Liver (tissue), 8 donors: ENCODE measurements at regions not wholly inside any gene's neighbourhood (a gene's known extent, or its start where the extent isn't known, plus 50 kb on each side); places are given as distances from the start of the nearest gene placed in this dataset.
"Not testable (repeated sequence)": the region's sequence is repeated elsewhere in the genome, so short reads cannot be mapped to it uniquely, and the experiment has no call there.

Experiments used
- DNase-seq: peaks from one replicate; pipeline ENCODE4 v3.0.0-alpha.2; 2017; ENCODE audit warnings: low spot score
- H3K27ac ChIP-seq, 2 donors: one replicate each; pipeline ENCODE4 v1.7.0; 2013; ENCODE audit warnings: inconsistent platforms in 2 of 2, low read length in 2 of 2, control low read depth in 1 of 2, low read depth in 1 of 2, mild to moderate bottlenecking in 1 of 2
- H3K27me3 ChIP-seq, 4 donors: one replicate each; pipeline versions ENCODE4 v1.6.1 to v1.7.0; 2013; ENCODE audit warnings: low read length in 3 of 4, inconsistent platforms in 1 of 4, mild to moderate bottlenecking in 1 of 4, moderate library complexity in 1 of 4; ENCODE audit not compliant: control insufficient read depth in 4 of 4, insufficient read depth in 4 of 4
- H3K36me3 ChIP-seq, 4 donors: one replicate each; pipeline versions ENCODE4 v1.6.1 to v1.7.0; 2013; ENCODE audit warnings: low read length in 3 of 4, mild to moderate bottlenecking in 3 of 4, low read depth in 1 of 4, moderate library complexity in 1 of 4; ENCODE audit not compliant: control insufficient read depth in 4 of 4, insufficient read depth in 3 of 4
- H3K4me1 ChIP-seq, 4 donors: one replicate each; pipeline versions ENCODE4 v1.6.1 to v1.7.0; 2013; ENCODE audit warnings: low read length in 3 of 4, mild to moderate bottlenecking in 3 of 4, moderate library complexity in 1 of 4; ENCODE audit not compliant: control insufficient read depth in 4 of 4, insufficient read depth in 4 of 4
- H3K4me3 ChIP-seq, 3 donors: one replicate each; pipeline versions ENCODE4 v1.6.1 to v1.7.0; 2013; ENCODE audit warnings: low read length in 3 of 3, control low read depth in 1 of 3, low read depth in 1 of 3, mild to moderate bottlenecking in 1 of 3
- H3K9ac ChIP-seq, 2 donors: one replicate each; pipeline ENCODE4 v1.7.0; 2013; ENCODE audit warnings: low read length in 2 of 2, mild to moderate bottlenecking in 2 of 2, moderate library complexity in 2 of 2, control low read depth in 1 of 2, low read depth in 1 of 2
- H3K9me3 ChIP-seq, 4 donors: one replicate each; pipeline versions ENCODE4 v1.6.1 to v1.7.0; 2013; ENCODE audit warnings: low read length in 3 of 4; ENCODE audit not compliant: control insufficient read depth in 4 of 4
- ATF3 ChIP-seq: IDR thresholded peaks from 2 replicates; pipeline ENCODE4 v1.6.1; 2016; ENCODE audit warnings: antibody characterized with exemption
- CTCF ChIP-seq: fragments of 150-350 bp; IDR thresholded peaks from 2 replicates; pipeline ENCODE4 v1.5.1; 2017; ENCODE audit warnings: improper control_type of control experiment, low read depth, low read length; ENCODE audit not compliant: missing input control
- EGR1 ChIP-seq, 2 donors: IDR thresholded peaks; 2 replicates each; pipeline ENCODE4 v1.6.1; 2016 to 2018; ENCODE audit warnings: antibody characterized with exemption in 2 of 2, low read depth in 2 of 2
- FOXA1 ChIP-seq: IDR thresholded peaks from 2 replicates; pipeline ENCODE4 v1.6.1; 2016; ENCODE audit warnings: antibody characterized with exemption
- FOXA2 ChIP-seq: IDR thresholded peaks from 2 replicates; pipeline ENCODE4 v1.6.1; 2016; ENCODE audit warnings: antibody characterized with exemption
- GABPA ChIP-seq, 2 donors: IDR thresholded peaks in 1 of 2; conservative IDR thresholded peaks in 1 of 2; 2 replicates each; pipeline ENCODE4 v1.6.1; 2016; ENCODE audit warnings: antibody characterized with exemption in 2 of 2, mild to moderate bottlenecking in 1 of 2, moderate library complexity in 1 of 2
- HNF4A ChIP-seq, 2 donors: conservative IDR thresholded peaks; 2 replicates each; pipeline ENCODE4 v1.6.1; 2016; ENCODE audit warnings: antibody characterized with exemption in 2 of 2, mild to moderate bottlenecking in 2 of 2
- HNF4G ChIP-seq: IDR thresholded peaks from 2 replicates; pipeline ENCODE4 v1.6.1; 2016; ENCODE audit warnings: antibody characterized with exemption
- JUND ChIP-seq, 2 donors: IDR thresholded peaks; 2 replicates each; pipeline ENCODE4 v1.6.1; 2016; ENCODE audit warnings: antibody characterized with exemption in 2 of 2
- MAX ChIP-seq: IDR thresholded peaks from 2 replicates; pipeline ENCODE4 v1.6.1; 2016; ENCODE audit warnings: antibody characterized with exemption
- NR2F2 ChIP-seq: IDR thresholded peaks from 2 replicates; pipeline ENCODE4 v1.6.1; 2016; ENCODE audit warnings: antibody characterized with exemption
- RAD21 ChIP-seq, 2 donors: IDR thresholded peaks; 2 replicates each; pipeline ENCODE4 v1.6.1; 2016; ENCODE audit warnings: antibody characterized with exemption in 2 of 2, mild to moderate bottlenecking in 2 of 2
- REST ChIP-seq: IDR thresholded peaks from 2 replicates; pipeline ENCODE4 v1.6.1; 2016; ENCODE audit warnings: antibody characterized with exemption, mild to moderate bottlenecking
- RXRA ChIP-seq, 2 donors: IDR thresholded peaks; 2 replicates each; pipeline ENCODE4 v1.6.1; 2017 to 2018; ENCODE audit warnings: antibody characterized with exemption in 2 of 2, mild to moderate bottlenecking in 1 of 2
- SP1 ChIP-seq: IDR thresholded peaks from 2 replicates; pipeline ENCODE4 v1.6.1; 2018; ENCODE audit warnings: antibody characterized with exemption, mild to moderate bottlenecking
- TAF1 ChIP-seq: conservative IDR thresholded peaks from 2 replicates; pipeline ENCODE4 v1.6.1; 2016; ENCODE audit warnings: antibody characterized with exemption, mild to moderate bottlenecking
- YY1 ChIP-seq: IDR thresholded peaks from 2 replicates; pipeline ENCODE4 v1.6.1; 2016; ENCODE audit warnings: antibody characterized with exemption, mild to moderate bottlenecking
- ZBTB33 ChIP-seq: IDR thresholded peaks from 2 replicates; pipeline ENCODE4 v1.6.1; 2016; ENCODE audit warnings: antibody characterized with exemption
- WGBS: extraction: QIAGEN DNeasy Blood & Tissue Kit; methylation state at CpG from one replicate; pipeline ENCODE4 v1.1.7; 2013; 5-methylcytosine and 5-hydroxymethylcytosine counted together
- donor health status: healthy.
- donor health status: healthy.
- donor health status: healthy.
- donor health status: healthy.
- donor health status: healthy.

- DNase-seq = no peak
- TF ChIP-seq NR2F2 = no peak
- no peak for TF ChIP-seq SP1
- no peak for TF ChIP-seq FOXA2
- no peak for TF ChIP-seq FOXA1
- TF ChIP-seq RAD21 (IDR thresholded peaks at IDR 0.05) = no peak
- TF ChIP-seq HNF4G = no peak
- TF ChIP-seq HNF4A (conservative IDR thresholded peaks at IDR 0.05) = no peak
- TF ChIP-seq REST = no peak
- no peak for TF ChIP-seq ATF3
- no peak for TF ChIP-seq JUND (IDR thresholded peaks at IDR 0.05)
- no peak for TF ChIP-seq GABPA (IDR thresholded peaks at IDR 0.05 in 1 of 2, conservative IDR thresholded peaks at IDR 0.05 in 1 of 2)
- TF ChIP-seq YY1 = no peak
- no peak for TF ChIP-seq EGR1 (IDR thresholded peaks at IDR 0.05; ENCODE audit: low read depth in 2 of 2)
- no peak for TF ChIP-seq TAF1
- no peak for TF ChIP-seq ZBTB33
- no peak for TF ChIP-seq MAX
- no peak for TF ChIP-seq RXRA (IDR thresholded peaks at IDR 0.05)
- TF ChIP-seq CTCF = no peak
- WGBS = 70% methylated on average over 6 of the region's 6 CpGs
- Histone ChIP-seq H3K9me3 (no peaks in the 10 kb centered on the region), H3K27me3 (no peaks in the 10 kb centered on the region), H3K36me3 (no peaks in the 10 kb centered on the region), H3K4me3 (no peak overlapping the region), H3K27ac (no peak overlapping the region), H3K4me1 (no peaks in the 10 kb centered on the region), H3K9ac (no peak overlapping the region)
Measured at GRCh38 chr4:189548484-189549125, 392.1 kb upstream of the FRG1 start.

GRCh38 chr4:189551931-189552670, 388.6 kb upstream of the FRG1 start:
- H3K4me3 ChIP-seq, H3K36me3 ChIP-seq, H3K27ac ChIP-seq, H3K9ac ChIP-seq, H3K9me3 ChIP-seq, H3K27me3 ChIP-seq, H3K4me1 ChIP-seq, DNase-seq: not testable (repeated sequence)
- WGBS = 80% methylated on average over 17 of the region's 17 CpGs

- H3K9me3 ChIP-seq, H3K4me3 ChIP-seq, H3K4me1 ChIP-seq, H3K27me3 ChIP-seq, H3K9ac ChIP-seq, H3K36me3 ChIP-seq, H3K27ac ChIP-seq, DNase-seq: not testable (repeated sequence)
- 70% methylated on average over 7 of the region's 8 CpGs for WGBS
Measured at GRCh38 chr4:189560605-189561004, 380.1 kb upstream of the FRG1 start.

GRCh38 chr4:189563751-189564150, 376.9 kb upstream of the FRG1 start:
- DNase-seq, H3K36me3 ChIP-seq, H3K27me3 ChIP-seq, H3K4me3 ChIP-seq, H3K27ac ChIP-seq, H3K9ac ChIP-seq, H3K9me3 ChIP-seq, H3K4me1 ChIP-seq: not testable (repeated sequence)
- WGBS = 68% methylated on average over 3 of the region's 3 CpGs
